CD4-positive, alpha-beta T cell (primary cell): ENCODE measurements at regions not wholly inside any gene's neighbourhood (a gene's known extent, or its start where the extent isn't known, plus 50 kb on each side); places are given as distances from the start of the nearest gene placed in this dataset.

Experiments used
- ATAC-seq: fragments of 200-7000 bp; cut with Tn5 transposase; one replicate; pipeline ENCODE4 v1.10.0; 2022; ENCODE audit warnings: mild to moderate bottlenecking; ENCODE audit not compliant: poor library complexity
- CTCF ChIA-PET: fragments of 350-600 bp; sonication (Branson Sonifier 250); formaldehyde crosslinking; loops from one replicate; lab custom pipeline; 2021; ENCODE audit warnings: antibody characterized with exemption, inconsistent platforms; lab: Charles Lee
- POLR2A ChIA-PET: fragments of 350-600 bp; sonication (Branson Sonifier 250); formaldehyde crosslinking; loops from one replicate; lab custom pipeline; 2021; ENCODE audit warnings: antibody characterized with exemption, inconsistent platforms; lab: Charles Lee
- DNase-seq, 14 experiments: peaks; one replicate each; pipeline ENCODE4 v3.0.0-alpha.2; 2013 to 2020; ENCODE audit warnings: mixed read lengths in 2 of 14
- H3K27ac ChIP-seq, 2 donors: one replicate each; pipeline versions ENCODE4 v1.5.1 to v1.7.0; 2013; ENCODE audit warnings: low read length in 2 of 2, low read depth in 1 of 2, mild to moderate bottlenecking in 1 of 2
- H3K27me3 ChIP-seq, 2 experiments: 1 replicate in 1 of 2; 2 replicates in 1 of 2; pipeline versions ENCODE4 v1.6.1 to v1.7.0; 2013; ENCODE audit warnings: low read length in 2 of 2, control low read depth in 1 of 2, mild to moderate bottlenecking in 1 of 2, moderate library complexity in 1 of 2; ENCODE audit not compliant: insufficient read depth in 2 of 2, control insufficient read depth in 1 of 2
- H3K36me3 ChIP-seq: one replicate; pipeline ENCODE4 v1.6.1; 2013; ENCODE audit warnings: low read length, control low read depth; ENCODE audit not compliant: insufficient read depth
- H3K4me1 ChIP-seq: one replicate; pipeline ENCODE4 v1.6.1; 2013; ENCODE audit warnings: low read length, control low read depth; ENCODE audit not compliant: insufficient read depth
- H3K4me3 ChIP-seq: one replicate; pipeline ENCODE4 v1.5.1; 2013; ENCODE audit warnings: mild to moderate bottlenecking, low read length, moderate library complexity
- H3K9me3 ChIP-seq, 2 experiments: 1 replicate in 1 of 2; 2 replicates in 1 of 2; pipeline versions ENCODE4 v1.6.1 to v1.7.0; 2013; ENCODE audit warnings: low read length in 2 of 2, mild to moderate bottlenecking in 2 of 2, control low read depth in 1 of 2, moderate library complexity in 1 of 2; ENCODE audit not compliant: control insufficient read depth in 1 of 2, insufficient read depth in 1 of 2
- H3K27ac Mint-ChIP-seq: one replicate; pipeline ENCODE4 v1.8.0; 2020; ENCODE audit warnings: mixed read lengths
- H3K27me3 Mint-ChIP-seq: one replicate; pipeline ENCODE4 v1.8.0; 2021; ENCODE audit warnings: mixed read lengths
- H3K36me3 Mint-ChIP-seq: one replicate; pipeline ENCODE4 v1.8.0; 2021; ENCODE audit warnings: low read depth, mixed read lengths
- H3K4me1 Mint-ChIP-seq: one replicate; pipeline ENCODE4 v1.8.0; 2021; ENCODE audit warnings: low read depth, mixed read lengths
- H3K4me3 Mint-ChIP-seq: one replicate; pipeline ENCODE4 v1.8.0; 2020; ENCODE audit warnings: mild to moderate bottlenecking, mixed read lengths
- H3K9me3 Mint-ChIP-seq: one replicate; pipeline ENCODE4 v1.8.0; 2020; ENCODE audit warnings: mixed read lengths
- intact Hi-C, 2 experiments: fragments of 100-400 bp; cut with DNase I in 1 of 2; cut with micrococcal nuclease in 1 of 2; formaldehyde crosslinking; loops; one replicate each; pipeline versions ENCODE4 v1.15.1 to v1.9.0; 2023 to 2025; cut with DNase I, micrococcal nuclease
- TF ChIP-seq, protein P1 (sequence below): fragments of 200-600 bp; IDR thresholded peaks from one replicate; pipeline ENCODE4 v1.8.0; 2022; ENCODE audit warnings: antibody characterized with exemption, mild to moderate bottlenecking

DNA sequence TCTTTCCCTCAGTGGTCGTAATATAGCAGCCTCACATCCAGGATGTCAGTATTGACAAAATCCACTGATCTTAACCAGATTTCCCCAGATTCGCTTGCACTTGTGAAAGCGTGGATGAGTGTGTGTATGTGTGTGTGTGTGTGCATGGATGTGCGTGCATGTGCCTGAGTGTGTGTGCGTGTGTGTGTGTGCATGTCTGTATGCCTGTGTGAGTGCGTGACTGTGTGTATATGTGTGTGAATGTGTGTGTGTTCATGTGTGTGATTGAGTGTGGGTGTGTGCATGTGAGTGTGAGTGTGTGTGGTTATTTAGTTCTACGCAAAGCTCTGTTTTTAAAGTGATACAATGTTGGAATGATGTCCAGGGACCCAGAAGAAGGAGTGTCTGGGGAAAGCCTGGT lies 723.2 kb downstream of the BRD1 start:
- no peaks in the 10 kb centered on the region for H3K9me3 ChIP-seq
- no peaks in the 10 kb centered on the region for H3K4me1 ChIP-seq
- Mint-ChIP-seq H3K27ac (no peak overlapping the region), H3K4me1 (no peaks in the 10 kb centered on the region), H3K27me3 (peaks cover 22% of the 10 kb centered on the region), H3K9me3 (no peaks in the 10 kb centered on the region), H3K4me3 (no peak overlapping the region), H3K36me3 (no peaks in the 10 kb centered on the region)
- TF ChIP-seq, protein P1, sequence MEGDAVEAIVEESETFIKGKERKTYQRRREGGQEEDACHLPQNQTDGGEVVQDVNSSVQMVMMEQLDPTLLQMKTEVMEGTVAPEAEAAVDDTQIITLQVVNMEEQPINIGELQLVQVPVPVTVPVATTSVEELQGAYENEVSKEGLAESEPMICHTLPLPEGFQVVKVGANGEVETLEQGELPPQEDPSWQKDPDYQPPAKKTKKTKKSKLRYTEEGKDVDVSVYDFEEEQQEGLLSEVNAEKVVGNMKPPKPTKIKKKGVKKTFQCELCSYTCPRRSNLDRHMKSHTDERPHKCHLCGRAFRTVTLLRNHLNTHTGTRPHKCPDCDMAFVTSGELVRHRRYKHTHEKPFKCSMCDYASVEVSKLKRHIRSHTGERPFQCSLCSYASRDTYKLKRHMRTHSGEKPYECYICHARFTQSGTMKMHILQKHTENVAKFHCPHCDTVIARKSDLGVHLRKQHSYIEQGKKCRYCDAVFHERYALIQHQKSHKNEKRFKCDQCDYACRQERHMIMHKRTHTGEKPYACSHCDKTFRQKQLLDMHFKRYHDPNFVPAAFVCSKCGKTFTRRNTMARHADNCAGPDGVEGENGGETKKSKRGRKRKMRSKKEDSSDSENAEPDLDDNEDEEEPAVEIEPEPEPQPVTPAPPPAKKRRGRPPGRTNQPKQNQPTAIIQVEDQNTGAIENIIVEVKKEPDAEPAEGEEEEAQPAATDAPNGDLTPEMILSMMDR: no peak
- ATAC-seq: no peak
- CTCF ChIA-PET: no interaction called here
- H3K27me3 ChIP-seq: peaks cover 0 to 9% of the 10 kb centered on the region in 2 experiments
- POLR2A ChIA-PET: no interaction called here
- no peak overlapping the region for H3K4me3 ChIP-seq
- no peaks in the 10 kb centered on the region for H3K36me3 ChIP-seq
- DNase-seq: no peak
- intact Hi-C loops: no loop called here
- H3K27ac ChIP-seq: no peak overlapping the region

DNA sequence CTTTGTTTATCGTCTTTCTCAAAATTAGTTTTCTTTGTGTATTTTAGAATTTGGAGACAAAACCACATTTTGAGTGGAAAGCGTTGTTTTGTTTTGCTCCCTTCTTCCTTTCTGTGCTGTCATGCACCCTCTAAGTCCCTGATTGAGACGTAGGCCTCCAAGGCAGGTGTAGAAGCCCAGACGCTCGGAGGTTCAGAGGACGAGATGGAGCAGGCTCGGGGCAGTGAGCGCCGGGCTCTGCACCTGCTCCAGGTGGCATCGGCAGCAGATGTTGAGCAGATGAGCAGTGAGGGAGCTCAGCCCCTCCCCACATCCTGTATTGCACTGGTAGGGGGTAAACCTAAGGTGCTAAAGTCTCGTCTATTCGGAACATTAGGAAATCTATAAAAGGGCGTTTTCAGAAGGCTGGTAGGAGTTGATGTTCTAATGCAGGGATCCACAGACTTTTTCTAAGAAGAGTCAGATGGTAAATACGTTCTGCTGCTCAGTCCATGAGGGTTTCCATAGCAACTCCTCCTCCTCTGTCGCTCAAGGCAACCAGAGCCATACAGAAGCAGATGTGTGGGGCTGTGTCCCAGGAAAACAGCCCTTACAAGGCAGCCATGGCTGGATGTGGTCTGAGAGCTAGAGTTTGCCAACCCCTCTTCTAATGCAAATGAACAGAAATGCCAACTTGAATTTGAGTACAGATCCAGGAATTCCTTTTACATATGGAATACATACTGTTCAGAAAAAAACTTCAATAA lies 724.2 kb downstream of the BRD1 start:
- Histone ChIP-seq H3K27me3 (peaks cover 0 to 9% of the 10 kb centered on the region in 2 experiments), H3K27ac (no peak overlapping the region), H3K4me3 (no peak overlapping the region), H3K9me3 (no peaks in the 10 kb centered on the region), H3K36me3 (no peaks in the 10 kb centered on the region), H3K4me1 (no peaks in the 10 kb centered on the region)
- no peak overlapping the region for H3K4me3 Mint-ChIP-seq
- H3K4me1 Mint-ChIP-seq: no peaks in the 10 kb centered on the region
- H3K9me3 Mint-ChIP-seq: no peaks in the 10 kb centered on the region
- no peak for ATAC-seq
- H3K27ac Mint-ChIP-seq: no peak overlapping the region
- no peak for DNase-seq
- H3K27me3 Mint-ChIP-seq: peaks cover 22% of the 10 kb centered on the region
- CTCF ChIA-PET: no interaction called here
- intact Hi-C loops: no loop called here
- TF ChIP-seq, protein P1: no peak
- POLR2A ChIA-PET: no interaction called here
- H3K36me3 Mint-ChIP-seq: no peaks in the 10 kb centered on the region

DNA sequence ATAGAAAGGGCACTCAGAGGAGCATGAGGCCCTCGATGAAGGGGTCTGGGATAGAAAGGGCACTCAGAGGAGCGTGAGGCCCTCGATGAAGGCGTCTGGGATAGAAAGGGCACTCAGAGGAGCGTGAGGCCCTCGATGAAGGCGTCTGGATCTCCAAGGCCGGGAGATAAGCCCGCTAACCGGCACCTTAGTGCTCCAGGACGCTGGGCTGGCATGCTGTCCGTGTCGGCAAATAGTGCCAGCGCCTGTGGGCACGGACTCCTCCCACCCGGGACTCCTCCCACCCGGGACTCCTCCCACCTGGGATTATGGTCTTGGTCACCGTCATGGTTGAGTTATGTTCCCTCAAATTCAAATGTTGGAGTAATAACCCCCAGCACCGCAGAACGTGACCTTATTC lies 725.3 kb downstream of the BRD1 start:
- DNase-seq (no peak), ATAC-seq (no peak)
- Histone ChIP-seq H3K27me3 (peaks cover 0 to 6% of the 10 kb centered on the region in 2 experiments), H3K4me3 (no peak overlapping the region), H3K9me3 (no peaks in the 10 kb centered on the region), H3K4me1 (no peaks in the 10 kb centered on the region), H3K36me3 (no peaks in the 10 kb centered on the region), H3K27ac (no peak overlapping the region)
- Mint-ChIP-seq H3K9me3 (no peaks in the 10 kb centered on the region), H3K4me3 (no peak overlapping the region), H3K36me3 (no peaks in the 10 kb centered on the region), H3K27ac (no peak overlapping the region), H3K4me1 (no peaks in the 10 kb centered on the region), H3K27me3 (peaks cover 19% of the 10 kb centered on the region)
- CTCF ChIA-PET: no interaction called here
- intact Hi-C loops: no loop called here
- POLR2A ChIA-PET: no interaction called here
- TF ChIP-seq, protein P1: no peak
